GM21619 (cell line): ENCODE measurements at regions not wholly inside any gene's neighbourhood (a gene's known extent, or its start where the extent isn't known, plus 50 kb on each side); places are given as distances from the start of the nearest gene placed in this dataset.
"Not testable (repeated sequence)": the region's sequence is repeated elsewhere in the genome, so short reads cannot be mapped to it uniquely, and the experiment has no call there.

Experiments
- ATAC-seq: cut with Tn5 transposase; IDR thresholded peaks from one replicate; pipeline ENCODE4 v1.9.1; 2021; ENCODE audit not compliant: unreplicated experiment

DNA sequence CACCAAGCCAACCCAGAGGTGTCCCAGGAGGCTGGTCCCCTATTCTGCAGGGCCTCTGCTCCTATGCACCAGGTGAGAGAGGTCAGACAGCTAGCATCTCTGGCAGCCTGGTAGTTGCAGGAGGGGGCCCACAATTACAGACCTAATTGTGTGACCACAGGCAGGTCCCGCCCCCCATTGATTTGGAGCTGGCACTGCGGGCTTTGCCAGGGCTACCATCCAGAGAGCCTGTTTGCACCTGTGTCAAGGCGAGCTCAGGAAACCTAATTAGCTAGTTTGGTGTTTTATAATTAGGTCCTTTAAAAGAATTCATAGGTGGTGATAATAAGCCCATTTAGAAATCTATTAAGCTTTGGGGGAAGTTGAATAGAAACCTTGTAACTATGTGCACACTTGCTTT, 90.2 kb downstream of the MRM1 start:
- ATAC-seq: no peak

GRCh38 chr17:36695082-36695481, 93.7 kb downstream of the MRM1 start:
- ATAC-seq: no peak

GRCh38 chr17:36695710-36696109, 94.3 kb downstream of the MRM1 start:
- ATAC-seq: not testable (repeated sequence)

GRCh38 chr17:36696805-36697204, 95.4 kb downstream of the MRM1 start:
- ATAC-seq: no peak

DNA sequence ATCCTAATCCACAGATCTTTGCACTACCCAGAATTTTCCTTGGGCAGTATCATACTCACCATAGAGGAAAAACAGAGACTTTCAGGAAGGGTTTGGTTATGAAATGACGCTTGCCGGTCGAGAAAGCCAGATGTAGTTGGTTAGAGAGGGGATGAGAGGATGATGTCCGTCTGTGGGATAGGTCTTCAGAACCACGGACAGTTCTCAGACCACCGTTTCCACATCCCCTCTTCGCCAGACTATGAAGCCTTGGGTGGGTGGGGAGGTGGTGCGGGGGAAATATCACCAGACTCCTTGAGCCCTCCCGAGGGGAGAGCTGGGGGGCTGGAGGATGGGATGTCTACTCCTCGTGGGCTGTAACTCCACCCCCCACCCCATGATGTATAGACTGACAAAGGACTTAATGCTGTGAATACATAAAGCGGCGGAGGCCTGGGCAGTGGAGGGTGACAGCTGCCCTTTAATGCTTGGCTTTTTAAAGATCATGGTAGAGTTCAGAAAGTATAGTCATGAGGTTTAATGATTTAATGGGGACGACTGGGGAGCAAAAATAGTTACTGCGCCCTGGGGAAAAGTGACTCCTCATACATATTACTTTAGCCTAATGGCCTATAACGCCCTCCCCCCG, 96.6 kb downstream of the MRM1 start:
- ATAC-seq: no peak

DNA sequence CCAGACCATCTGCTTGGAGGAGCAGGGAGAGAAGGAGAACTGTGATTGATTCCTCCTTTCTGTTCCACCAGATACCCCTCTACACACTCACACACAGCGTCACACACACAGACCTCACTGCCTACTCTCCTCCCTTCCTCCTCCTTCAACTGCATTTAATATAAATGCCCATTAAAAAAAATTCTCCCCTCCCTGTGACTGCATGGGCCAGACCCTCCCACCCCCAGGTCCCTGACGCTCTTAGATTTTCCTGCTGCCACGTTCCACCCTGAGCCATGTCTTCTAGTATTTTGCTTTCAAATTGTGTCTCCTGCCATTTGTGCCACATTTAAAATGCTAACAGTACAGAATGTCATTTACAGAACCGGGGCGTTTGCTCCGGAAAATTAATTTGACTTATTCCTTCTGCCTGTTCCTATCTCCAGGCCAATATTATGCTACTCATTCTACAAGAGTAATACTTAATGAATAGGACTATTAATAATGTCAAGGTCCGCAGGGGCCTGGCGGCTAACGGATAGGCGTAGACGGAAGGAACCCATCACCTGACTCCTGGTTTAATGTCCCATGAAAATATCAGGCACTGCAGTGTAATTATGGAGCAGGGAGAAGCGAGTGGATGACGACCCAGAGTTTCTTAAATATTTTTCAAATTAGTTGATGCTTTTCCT, 100.2 kb downstream of the MRM1 start:
- ATAC-seq: no peak

GRCh38 chr17:36702636-36703035, 101.3 kb downstream of the MRM1 start:
- no peak for ATAC-seq

DNA sequence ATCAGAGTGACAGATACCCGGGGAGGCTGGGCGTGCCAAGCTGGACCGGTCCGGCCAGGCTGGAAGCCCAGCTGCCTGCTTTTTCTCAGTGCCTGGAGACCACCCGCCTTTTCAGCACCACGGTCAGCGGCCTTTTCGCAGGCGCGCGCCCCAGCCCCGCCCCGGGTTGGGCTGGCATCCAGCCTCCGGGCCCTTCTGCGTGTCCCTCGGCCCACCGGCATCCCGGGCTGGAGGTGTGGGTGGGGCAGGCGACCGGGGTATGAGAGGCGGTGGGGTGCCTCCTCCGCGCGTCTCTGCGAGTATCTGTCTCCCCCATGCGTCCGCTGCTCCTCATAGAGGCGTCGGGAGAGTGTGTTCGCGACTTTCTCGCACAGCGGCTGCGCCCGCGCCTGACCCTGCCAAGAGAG, 102.5 kb downstream of the MRM1 start:
- ATAC-seq: no peak

DNA sequence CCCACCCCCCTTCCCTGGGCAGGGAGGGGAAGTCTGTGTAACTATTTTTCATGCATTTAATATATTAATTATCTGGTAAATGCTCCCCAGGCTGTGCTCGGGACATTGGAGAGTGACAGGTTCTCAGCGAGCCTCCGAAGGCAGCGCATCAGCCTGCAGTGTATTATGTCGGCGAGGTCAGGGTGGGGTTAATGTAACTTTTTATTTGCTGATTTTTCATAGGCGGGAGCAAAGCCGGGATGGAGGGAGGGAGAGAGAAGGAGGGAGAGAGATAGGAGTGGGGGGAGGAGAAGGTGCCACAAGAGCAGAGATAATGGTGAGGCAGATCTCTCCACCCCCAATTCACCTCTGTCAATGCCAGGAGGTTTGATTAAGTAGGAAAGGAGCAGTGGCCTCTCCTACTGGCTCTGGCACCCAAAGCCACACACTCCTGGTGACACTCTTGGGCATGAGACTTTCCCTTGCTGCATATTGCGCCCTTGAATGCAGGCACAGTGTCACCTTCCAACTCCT, 104.0 kb downstream of the MRM1 start:
- no peak for ATAC-seq

DNA sequence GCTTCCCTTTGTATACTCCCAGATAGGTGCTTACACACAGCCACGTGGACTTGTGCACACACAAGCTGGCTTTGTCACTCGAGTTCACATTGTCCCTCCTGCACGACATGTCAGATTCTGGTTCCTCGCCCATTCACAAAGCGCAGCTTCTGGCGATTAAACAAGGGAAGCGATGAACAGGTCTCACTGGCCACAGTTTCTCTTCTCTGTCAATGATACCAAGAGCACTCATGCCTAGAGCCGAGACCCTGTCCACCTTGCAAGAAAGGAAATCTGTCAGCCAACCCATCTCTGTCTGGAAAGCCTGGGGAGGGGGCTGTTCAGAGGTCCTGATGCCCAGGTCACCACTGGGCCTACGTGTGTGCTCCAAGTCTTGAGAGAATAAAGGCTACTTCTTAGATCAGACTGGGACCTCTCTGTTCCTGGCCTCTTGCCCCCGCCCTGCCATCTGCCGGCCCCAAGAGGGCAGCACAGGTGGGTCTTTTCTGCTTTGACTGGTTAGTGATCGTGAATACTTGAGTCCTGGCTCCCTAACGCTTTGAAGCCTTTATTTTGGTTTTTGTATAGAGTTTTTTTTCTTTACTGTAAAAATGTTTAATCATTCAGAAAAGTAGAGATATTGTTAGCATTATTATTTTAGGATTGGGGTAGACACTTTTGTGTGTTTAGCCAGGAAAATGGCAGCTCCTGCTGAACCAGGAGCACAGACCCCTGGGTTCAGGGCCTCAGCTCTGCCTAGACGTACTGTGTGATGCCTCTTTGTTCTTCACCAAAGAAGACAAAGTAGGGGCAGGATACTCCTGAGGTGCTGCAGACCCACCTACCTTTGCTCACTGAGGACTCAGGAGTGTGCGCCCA, 104.7 kb downstream of the MRM1 start:
- no peak for ATAC-seq

GRCh38 chr17:36707904-36708303, 106.5 kb downstream of the MRM1 start:
- ATAC-seq: no peak

- ATAC-seq: no peak
Measured at GRCh38 chr17:36714789-36715188, 113.4 kb downstream of the MRM1 start.

GRCh38 chr17:36715951-36716350, 114.6 kb downstream of the MRM1 start:
- no peak for ATAC-seq

DNA sequence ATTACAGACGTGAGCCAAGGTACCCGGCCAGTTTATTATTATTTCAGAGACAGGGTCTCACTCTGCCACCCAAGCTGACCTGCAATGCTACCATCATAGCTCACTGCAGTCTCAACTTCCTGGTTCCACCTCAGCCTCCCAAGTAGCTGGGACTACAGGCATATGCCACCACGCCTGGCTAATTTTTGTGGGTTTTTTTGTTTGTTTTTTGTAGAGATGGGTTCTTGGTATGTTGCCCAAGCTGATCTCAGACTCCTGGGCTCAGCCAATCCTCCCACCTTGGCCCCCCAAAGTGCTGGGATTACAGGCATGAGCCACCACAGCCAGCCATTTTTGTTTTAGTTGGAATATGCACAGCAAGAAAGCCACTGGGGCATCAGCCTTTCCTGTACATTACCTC, 115.7 kb downstream of the MRM1 start:
- no peak for ATAC-seq

DNA sequence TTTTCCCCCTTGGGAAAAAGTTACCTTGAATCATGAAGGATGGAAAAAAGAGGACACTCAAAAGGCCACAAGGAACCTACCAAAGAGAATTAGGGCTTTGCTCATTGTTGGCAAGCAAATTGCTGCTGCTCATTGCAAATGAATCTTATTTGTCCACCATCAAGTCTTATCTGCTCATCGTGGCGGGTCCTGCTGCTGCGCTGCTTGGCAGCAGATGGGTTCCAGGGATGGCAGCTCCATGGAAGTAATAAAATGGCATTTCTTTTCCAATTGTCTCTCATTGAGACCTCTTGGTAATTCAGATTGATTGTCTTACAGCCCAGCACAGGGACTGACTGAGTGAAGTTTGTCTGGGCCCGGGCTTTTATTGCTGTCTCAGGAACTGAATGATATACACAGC, 118.7 kb downstream of the MRM1 start:
- no peak for ATAC-seq

DNA sequence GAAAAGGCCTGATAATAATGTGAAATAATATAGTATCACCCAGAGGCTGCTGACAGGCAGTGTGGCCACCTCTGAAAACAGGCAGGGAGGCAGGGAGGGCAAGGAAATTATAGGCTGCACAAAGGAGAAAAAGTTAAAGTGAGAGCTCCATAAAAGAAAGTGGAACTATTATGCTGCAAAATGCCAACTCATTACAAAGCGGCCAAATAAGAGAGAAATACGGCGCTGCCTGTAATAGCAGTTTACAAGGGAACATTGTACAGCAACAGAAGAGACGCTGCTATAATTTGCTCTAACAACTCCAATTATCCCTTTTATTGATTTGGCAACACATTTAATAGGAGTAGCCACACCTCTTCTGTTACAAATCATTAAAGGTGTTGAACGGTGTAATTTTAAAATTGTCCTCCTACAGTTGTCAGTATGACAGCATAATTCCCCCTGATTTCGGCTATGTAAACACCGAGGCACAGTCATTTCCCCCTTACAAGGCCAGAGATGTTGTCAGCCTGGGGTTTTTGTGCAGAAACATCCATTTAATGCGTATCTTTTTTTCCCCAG, 120.3 kb downstream of the MRM1 start:
- ATAC-seq: peak; percentile 24

GRCh38 chr17:36722121-36722902, 120.9 kb downstream of the MRM1 start:
- ATAC-seq: peak; percentile 71

DNA sequence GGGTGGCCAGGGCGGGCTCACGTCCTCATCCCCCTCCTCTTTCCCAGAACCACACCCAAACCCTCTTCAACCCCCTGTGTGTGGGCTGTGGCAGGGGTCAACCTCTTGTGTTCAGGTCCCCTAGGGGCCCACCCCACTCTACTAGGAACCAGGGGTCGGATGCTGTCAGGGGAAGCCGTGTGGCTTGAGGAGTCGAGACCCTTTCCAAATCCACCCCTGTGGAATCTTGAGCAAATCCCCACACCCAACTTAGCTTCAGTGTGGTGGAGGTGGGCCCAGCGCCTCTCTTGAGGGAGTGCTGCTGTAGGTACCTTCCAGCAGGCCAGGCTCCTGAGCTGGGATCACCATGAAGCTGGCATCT, 121.5 kb downstream of the MRM1 start:
- no peak for ATAC-seq

DNA sequence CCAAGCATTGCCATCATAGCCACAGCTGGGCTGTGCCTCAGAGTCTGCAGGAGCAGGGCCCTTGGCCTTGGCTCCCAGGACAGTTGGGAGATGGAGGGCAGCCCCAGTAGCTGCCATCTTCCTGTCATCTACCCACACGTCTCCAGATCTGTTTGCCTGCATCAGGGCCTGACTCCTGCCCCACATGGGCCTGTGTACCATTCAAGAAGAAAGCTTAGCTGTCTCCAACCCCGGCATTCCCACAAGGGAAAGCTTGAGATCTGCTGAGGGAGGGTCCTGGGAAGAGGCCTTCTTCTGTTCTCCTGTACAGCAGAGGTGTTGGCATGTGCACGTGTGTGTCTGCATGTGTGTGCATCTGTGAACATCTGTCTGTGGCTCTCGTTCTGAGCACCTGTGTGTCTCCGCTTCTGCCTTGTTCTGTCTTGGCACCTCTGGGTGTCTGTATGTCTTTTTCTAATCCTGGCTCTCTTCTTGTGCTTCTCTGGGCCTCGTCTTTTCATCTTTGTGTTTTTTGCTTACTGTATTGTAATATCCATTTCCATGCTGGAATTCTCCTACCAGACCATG, 122.2 kb downstream of the MRM1 start:
- ATAC-seq: no peak

GRCh38 chr17:36726199-36726598, 124.8 kb downstream of the MRM1 start:
- no peak for ATAC-seq
